ENCODE measurements at regions not wholly inside any gene's neighbourhood (a gene's known extent, or its start where the extent isn't known, plus 50 kb on each side); places are given as distances from the start of the nearest gene placed in this dataset.

GRCh38 chr3:177608443-177608842 lies 411.2 kb upstream of the TBL1XR1 start:
- TF ChIP-seq CTCF (IDR thresholded peaks at IDR 0.05 in 8 of 11, conservative IDR thresholded peaks at IDR 0.05 in 3 of 11) (no peak), POLR2A (IDR thresholded peaks at IDR 0.05) (no peak)

Data from spleen (tissue), 7 donors.